C4-2B (cell line): ENCODE measurements at regions not wholly inside any gene's neighbourhood (a gene's known extent, or its start where the extent isn't known, plus 50 kb on each side); places are given as distances from the start of the nearest gene placed in this dataset.

Source experiments
- H3K27ac ChIP-seq: fragments of 450-650 bp; 2 replicates; pipeline ENCODE4 v1.5.1; 2017
- ZFX ChIP-seq: fragments of 450-650 bp; IDR thresholded peaks from 2 replicates; pipeline ENCODE4 v1.6.1; 2017
- TF ChIP-seq, protein P1 (sequence below): fragments of 450-650 bp; conservative IDR thresholded peaks from 2 replicates; pipeline ENCODE4 v1.5.1; 2017; ENCODE audit warnings: mild to moderate bottlenecking

DNA sequence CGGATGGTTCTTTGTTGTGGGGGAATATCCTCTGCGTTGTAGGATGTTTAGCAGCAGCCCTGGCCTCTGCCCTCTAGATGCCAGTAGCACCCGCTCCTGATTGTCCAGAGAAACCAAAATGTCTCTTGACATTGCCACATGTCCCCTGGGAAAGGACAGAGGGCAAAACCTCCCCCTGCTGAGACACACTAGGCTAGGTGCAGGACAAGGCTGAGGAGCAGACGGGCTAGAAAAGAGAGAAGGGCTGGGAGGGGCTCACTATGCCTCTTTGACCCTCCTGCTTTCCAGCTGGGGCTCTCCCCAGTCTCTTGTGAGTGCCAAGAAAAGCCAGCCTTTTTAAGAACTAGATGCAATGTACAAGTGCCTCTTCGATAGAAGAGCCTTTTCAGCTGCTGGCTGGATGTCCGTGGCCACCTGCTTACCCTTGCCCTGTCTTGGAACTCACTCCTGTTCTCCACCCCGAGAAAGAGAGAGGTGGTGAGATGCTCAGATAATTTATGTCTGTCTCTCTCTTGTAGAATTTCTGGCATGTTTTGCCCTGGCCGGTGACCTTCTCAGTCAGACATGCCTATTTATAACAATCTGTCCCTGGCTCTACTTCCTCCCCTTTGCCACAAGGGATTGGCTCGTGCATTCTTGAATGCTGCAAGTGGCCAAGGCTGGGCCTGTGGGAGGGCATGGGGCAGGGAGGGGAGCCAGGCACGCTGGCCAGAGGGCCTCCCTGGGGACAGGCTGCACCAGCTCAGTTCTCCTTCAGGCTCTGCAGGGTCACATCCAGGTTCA, 142.6 kb downstream of the RPLP1 start:
- H3K27ac ChIP-seq, result peak overlapping the region; percentile 97
- TF ChIP-seq, protein P1, sequence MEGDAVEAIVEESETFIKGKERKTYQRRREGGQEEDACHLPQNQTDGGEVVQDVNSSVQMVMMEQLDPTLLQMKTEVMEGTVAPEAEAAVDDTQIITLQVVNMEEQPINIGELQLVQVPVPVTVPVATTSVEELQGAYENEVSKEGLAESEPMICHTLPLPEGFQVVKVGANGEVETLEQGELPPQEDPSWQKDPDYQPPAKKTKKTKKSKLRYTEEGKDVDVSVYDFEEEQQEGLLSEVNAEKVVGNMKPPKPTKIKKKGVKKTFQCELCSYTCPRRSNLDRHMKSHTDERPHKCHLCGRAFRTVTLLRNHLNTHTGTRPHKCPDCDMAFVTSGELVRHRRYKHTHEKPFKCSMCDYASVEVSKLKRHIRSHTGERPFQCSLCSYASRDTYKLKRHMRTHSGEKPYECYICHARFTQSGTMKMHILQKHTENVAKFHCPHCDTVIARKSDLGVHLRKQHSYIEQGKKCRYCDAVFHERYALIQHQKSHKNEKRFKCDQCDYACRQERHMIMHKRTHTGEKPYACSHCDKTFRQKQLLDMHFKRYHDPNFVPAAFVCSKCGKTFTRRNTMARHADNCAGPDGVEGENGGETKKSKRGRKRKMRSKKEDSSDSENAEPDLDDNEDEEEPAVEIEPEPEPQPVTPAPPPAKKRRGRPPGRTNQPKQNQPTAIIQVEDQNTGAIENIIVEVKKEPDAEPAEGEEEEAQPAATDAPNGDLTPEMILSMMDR, result no peak; the same call in 1 of the 2 replicates
- no peak for TF ChIP-seq ZFX

DNA sequence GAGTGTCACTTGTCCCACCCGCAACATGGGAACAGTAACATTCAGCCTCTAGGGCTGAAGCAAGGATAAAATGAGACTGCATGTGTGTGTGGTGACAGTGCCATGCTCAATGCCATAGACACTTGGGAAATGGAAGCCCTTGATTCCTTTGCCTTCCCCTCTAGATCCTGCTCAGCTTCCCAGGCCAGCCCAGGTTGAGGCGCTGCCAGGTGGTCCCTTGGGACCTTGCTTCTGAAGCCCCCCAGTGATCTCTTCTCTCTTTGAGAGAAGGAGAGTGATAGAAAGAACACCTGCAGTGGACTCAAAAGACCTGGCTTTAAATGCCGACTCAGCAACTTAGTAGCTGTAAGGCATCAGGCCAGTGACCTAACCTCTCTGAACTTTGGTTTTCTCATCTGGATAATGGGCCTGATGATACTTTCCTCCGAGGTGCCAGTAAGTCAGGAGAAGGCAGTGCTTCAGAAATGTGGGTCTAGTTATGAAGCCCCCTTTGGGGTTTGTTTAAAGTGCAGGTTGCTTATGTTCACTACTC, 144.5 kb downstream of the RPLP1 start:
- no peak overlapping the region for H3K27ac ChIP-seq
- TF ChIP-seq, protein P1, result no peak
- no peak for TF ChIP-seq ZFX

DNA sequence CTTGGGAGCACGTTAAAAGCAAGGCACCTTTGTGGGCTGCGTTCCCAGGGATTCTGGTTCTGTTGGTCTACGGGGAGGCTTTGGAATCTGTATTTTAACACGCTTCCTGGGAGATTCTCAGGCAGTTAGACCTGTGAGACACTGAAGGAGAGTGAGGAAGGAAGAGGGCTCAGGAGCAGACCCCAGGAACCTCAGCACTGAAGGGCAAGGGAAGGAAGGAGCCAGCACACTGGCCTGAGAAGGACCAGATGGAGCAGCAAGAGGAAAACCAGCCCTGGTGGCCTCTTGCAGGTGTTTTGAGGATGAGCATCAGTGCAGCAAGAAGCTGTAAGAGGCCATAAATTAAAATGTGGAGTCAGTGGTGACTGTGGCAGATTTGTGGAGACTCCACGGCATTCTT, 146.7 kb downstream of the RPLP1 start:
- TF ChIP-seq, protein P1, result no peak
- no peak overlapping the region; the same call in 1 of the 2 replicates for H3K27ac ChIP-seq

DNA sequence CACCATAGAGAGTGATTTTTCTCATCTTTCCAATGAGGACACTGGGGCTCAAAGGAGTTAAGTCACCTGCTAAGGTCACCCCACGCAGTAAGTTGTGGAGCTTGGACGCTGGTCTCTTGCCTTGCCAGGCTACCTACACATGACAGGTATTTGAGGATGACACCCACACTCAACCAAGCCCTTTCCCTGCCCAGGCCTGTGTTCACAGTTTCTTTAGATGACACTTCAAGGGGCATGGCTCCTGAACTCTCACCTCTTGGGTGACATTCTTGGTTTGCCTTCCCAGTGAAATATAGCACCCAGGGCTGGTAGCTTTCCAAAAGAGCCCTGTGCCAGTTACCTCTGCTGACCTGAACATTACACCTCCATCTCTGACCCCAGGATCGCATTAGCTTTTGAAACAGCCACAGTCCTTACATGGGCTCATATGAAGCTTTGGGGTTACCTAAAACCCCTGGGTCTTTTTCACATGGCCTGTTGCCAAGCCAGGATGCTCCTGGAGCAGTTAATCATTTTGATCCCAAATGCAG, 148.0 kb downstream of the RPLP1 start:
- no peak for TF ChIP-seq ZFX
- TF ChIP-seq, protein P1, result no peak
- peak overlapping the region; percentile 34 for H3K27ac ChIP-seq

DNA sequence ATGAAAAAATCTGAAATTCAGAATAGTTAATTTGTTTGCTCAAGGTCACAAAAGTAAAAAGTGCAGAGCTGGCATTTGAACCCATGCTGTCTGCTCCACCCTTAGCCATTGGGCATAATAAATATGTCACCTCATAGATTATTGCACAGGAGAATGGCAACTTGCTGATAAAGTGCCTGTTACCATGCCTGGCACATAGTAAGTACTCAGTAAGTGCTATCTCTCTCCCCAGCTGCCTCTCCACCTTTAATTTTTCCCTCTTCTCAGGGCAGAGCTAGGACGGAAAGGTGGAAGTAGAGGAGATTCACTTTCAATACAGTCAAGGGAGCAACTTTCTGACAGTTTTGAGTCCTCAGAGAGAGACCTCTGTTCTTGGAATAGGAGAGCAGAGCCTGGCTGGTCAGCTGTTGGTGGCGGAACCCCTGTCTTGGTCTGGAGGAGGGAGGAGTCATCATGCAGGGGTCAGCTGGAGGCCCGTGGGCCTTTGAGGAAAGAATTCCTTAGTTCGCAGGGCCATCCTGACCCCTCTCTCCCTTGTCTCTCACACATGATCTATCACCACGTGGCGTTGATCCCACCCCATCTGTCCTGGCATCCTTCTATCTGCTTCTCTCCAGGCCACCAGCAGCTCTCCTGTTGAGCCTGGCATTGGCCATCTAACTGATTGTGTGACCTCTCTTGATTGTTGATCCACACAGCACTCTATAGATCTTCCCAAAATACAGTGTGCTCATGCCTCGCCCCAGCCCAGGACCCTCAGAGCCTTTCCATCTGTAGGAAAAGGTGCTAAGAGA, 149.3 kb downstream of the RPLP1 start:
- peak overlapping the region; percentile 86; the same call in 1 of the 2 replicates for H3K27ac ChIP-seq
- TF ChIP-seq, protein P1, result no peak
- TF ChIP-seq ZFX, result no peak

DNA sequence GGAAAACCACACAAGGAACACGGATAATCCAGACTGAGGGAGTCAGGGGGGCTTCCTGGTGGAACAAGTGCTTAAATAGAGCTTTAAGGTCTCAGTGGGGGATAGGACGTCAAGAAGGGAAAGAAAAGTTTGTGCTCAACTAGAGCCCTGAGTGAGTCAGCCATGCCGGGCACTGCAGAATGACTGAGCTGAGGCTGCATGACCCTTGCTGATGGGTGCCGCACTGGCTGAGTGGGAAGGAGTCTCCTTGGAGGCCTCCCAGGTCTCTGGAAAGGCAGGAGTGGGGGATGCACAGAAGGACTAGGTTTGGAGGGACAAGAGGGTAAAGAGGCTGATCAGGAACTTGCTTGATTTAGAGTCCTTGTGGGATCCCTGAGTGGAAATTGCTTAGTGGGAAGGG, 150.3 kb downstream of the RPLP1 start:
- TF ChIP-seq, protein P1, result no peak
- TF ChIP-seq ZFX, result no peak
- H3K27ac ChIP-seq, result peak overlapping the region; percentile 86
